ENCODE measurements at regions not wholly inside any gene's neighbourhood (a gene's known extent, or its start where the extent isn't known, plus 50 kb on each side); places are given as distances from the start of the nearest gene placed in this dataset.

GRCh38 chr15:95946926-95947325 lies 383.6 kb upstream of the NR2F2 start:
- TF ChIP-seq CTCF (IDR thresholded peaks at IDR 0.05; ENCODE audit: low read length) = no peak
- TF ChIP-seq EZH2 (IDR thresholded peaks at IDR 0.05; ENCODE audit: borderline replicate concordance, low read length) = no peak
